Activated T-helper 1 cell treated with anti-CD3 and anti-CD28 coated beads, Interleukin-2, amount 50 U/mL, for 16 hours (primary cell): ENCODE measurements at regions not wholly inside any gene's neighbourhood (a gene's known extent, or its start where the extent isn't known, plus 50 kb on each side); places are given as distances from the start of the nearest gene placed in this dataset.

Source experiments
- DNase-seq, 2 donors: peaks; one replicate each; pipeline ENCODE4 v3.0.0-alpha.2; 2020; ENCODE audit warnings: low read depth in 1 of 2, low spot score in 1 of 2

DNA sequence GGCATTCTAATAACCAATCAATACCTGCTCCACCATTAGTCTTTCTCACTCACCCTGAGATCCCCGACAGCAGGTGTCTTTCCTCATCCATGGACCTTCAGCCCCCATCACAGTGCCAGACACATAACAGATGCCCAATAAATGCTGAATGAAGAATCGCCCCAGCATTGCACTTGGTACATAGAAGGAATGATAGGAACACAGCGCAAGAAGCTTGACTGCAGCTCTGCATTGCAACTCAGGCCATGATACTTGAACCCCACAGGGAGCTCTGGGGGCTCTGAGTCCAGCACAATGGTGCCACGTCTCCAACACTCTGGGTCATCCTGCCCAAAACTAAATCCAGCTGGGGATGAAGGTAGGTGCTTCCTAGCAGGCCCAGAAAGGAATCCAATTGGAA lies 355.0 kb upstream of the SLC30A5 start:
- DNase-seq: no peak

DNA sequence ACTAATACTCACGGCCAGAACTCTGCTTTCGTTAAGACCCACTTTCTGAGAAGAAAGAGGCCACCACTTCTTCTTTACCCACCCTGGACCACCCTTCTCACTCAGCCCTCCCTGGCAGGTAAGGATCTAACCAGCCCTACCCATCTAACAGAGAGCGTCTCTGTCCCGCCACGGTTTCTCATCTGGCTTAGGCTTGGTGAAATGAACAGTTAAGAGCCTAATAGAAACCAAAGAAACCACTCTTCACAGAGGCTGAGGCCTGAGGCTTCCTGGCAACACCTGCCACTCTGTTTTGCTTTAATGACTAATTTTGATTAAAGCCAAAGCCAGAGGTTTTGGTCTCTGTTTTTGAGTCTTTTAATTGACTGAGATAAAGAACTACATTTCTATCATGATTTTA lies 354.1 kb upstream of the SLC30A5 start:
- DNase-seq: no peak

DNA sequence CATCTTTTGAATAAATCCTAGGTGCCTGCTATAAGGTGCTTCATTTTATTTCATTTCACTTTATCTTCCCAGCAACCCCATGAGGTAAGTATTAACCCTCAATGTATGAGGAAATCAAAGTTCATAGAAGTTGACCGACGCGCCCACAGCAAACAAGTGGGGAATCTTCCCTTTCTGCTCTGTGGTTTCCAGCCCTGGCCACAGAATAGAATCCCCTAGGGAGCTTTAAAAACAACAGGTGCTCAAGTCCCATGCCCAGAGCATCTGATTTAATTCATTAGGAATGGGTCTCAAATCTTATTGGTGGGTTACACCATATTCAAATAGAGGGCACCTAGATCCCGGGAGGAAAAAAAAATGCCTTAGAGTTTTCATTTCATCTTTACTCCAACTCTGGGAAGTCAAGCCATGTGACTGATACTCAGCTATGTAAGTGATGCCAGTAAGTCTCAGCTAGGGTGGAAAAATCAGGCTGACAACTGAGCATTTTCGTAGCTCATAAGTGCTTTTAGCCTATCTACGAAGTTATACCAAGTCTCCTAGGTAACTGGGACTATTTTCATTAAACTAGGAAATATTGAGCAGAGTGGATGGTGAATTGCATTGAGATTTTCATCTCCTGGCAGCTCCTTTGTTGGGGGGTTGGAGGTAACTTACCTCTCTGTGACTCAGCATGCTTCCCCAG lies 353.4 kb upstream of the SLC30A5 start:
- DNase-seq: no peak

DNA sequence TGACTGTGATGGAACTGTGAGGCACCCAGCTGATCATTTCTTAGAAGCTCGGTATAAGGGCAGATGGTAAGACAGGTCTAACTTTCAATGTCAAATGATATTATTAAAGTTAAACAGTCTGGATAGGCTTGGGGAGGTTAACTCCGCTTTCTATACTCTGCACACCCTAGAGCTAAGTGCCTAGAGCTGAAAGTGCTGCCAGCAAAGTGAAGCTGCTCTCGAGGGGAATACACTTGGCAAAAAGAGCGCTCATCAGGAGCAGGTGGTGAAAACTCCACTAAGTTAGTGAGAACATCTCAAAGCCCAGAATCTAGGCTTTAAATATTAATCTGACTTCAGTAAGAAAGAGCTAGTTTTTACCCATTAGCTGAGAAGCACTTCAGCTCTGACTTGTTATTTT lies 349.6 kb upstream of the SLC30A5 start:
- no peak for DNase-seq

DNA sequence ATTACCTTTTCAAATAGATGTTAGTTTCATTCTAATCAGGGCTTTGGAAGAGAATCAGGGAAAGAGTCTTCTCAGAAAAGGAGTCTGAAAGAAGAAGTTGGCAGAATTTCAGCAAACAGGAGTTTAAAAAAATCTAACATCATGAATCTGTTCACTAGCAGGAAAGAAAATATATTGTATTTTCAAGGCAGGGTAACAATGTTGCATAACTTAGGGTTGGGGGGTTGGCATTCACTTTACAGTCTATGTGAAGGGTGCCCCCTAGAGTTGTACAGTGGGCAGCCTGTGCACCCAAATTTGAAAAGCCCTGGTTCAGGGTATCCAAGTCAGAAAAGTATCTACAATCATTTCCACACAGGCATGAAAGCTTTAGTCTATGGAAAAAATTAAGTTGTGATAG lies 348.4 kb upstream of the SLC30A5 start:
- DNase-seq: no peak

DNA sequence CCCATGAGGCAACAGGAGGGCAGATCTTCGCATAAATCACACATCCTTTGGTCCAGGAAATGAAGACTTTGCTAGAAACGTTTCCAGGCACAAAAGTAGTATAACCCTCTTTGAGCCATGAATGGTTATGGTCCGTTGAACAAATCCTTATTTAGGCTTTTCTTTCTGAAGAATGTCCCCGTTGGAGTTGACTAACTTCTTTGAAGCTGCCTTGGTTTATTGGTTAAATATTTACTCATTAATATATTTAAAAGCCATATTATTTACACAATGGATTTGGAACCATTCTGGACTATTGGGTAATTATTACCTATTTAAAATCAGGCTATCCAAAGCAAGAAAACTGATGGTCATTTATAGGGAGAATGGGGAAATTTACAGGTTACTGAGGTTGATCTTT lies 347.6 kb upstream of the SLC30A5 start:
- DNase-seq: no peak

DNA sequence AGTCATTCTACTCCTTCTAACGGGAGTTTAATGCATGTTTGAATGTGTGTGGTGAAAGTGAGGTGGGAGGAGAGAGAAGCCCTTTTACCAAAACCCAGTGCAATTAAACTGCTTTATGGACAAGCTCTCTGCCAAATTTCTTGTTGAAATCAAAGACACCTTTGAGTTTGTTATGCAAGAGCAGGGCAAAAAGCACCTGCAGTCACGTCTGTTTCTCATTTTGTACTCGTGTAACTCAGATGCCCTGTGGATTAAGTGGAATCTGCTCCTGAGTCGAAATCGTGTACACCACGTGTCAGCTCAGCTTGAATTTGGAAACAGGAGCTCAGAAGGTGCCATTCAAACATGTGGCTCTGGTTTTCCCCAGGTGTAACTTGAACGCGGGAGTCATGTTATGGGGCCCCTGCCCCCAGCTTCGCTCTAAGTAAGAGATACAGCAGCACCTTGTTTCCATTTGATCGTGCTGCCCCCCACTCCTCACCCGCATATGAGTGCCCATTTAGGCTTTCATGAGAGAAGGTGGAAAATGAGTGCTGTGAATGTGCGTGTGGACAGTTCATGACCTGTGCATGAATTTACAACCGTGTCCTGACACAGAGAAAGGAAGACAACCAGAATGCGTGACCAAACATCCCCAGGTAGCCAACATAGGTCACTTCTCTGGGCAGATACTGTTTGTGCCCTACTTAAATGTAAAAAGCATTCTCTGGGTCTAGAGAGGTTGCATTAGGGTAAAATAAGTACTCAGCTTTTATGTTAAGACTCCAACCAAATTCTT lies 347.0 kb upstream of the SLC30A5 start:
- no peak for DNase-seq

DNA sequence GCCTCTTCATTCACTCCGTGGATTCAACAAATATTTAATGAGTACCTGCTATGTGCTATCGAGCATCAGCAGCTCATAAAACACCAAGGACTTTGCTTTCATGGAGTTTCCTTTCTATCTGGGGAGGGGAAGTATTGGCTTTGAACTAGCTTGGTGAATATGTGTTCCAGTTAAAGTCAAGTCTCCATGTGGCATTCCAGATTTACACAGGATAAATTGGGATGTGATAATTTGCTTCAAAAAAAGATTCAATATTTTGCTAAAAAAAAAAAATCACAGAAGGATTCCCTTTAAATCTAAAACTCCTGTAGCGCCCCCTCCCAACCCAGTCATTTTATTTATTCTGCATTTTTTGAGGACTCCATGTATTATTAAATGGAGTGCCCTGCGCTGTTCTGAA lies 346.3 kb upstream of the SLC30A5 start:
- no peak for DNase-seq

DNA sequence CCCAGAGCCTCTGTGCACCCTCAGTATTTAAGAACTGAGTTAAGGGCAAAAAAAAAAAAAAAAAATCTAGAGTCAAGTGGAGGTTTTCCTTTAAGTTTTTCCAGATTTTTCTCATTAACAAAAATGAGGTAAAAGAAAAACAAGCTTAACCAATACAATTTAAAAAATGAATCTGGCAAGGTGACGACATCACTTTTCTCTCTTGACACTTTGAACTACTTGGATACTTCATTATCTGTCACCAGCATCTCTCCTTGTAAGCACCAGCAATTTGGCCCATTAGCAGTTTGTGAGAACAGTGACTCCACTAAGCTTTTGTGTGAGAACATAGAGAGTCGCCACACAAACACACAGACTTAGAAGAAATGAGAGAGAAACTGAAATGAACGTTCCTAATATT lies 345.7 kb upstream of the SLC30A5 start:
- no peak for DNase-seq

DNA sequence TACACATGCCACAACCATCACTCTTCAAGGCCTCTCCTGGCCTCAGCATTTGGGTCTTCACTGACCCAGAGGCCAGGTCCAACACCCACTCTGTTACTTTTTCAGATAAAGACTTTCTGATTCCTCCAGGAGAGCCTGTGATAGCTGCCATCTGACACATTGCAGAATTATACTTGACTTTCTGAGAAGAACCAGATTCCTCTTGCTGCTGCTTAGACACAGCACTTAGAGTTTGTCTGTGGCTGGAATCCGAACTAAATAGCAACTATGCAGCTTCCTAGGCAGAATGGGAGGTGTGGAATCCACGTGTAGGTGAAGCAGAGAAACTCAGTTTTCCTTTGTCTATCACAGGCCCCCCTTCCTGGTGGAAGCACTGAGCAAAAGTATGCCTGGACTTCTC lies 344.7 kb upstream of the SLC30A5 start:
- no peak for DNase-seq

DNA sequence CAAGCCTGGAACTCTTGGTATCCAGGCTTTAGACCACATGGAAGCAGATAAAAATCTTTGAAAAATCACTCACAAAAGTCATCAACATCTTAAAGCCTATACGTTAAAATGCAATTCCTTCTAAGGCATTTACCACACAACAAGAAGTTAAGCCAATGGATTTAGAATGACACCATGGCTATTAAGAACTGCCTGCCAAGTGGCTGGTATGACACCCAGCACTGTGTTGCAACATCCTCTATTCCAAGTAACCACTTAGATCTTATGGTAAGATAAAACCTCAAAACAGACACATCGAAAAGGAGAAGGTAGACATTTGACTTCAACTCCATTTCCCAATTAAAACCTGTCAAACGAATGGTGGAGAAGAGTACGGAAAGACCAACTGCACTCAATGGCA lies 344.2 kb upstream of the SLC30A5 start:
- DNase-seq: no peak

DNA sequence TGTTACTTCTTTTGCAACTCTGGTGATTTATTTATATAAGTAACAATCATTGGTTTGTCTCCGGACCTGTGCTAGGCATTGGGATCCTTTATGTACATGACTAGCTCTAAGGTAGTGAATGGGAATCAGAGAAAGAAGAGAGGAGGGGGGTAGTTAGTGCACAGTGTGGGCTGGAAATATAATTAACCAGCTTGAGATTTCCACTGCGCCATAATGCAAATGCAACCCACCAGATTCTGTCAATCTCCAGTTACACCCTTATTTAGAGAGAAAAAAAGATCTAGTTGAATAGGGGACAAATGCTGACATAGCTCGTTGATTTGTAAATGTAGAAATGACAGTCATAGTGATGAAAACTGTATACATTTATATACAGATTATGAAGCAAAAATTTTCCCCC lies 342.2 kb upstream of the SLC30A5 start:
- DNase-seq: no peak

DNA sequence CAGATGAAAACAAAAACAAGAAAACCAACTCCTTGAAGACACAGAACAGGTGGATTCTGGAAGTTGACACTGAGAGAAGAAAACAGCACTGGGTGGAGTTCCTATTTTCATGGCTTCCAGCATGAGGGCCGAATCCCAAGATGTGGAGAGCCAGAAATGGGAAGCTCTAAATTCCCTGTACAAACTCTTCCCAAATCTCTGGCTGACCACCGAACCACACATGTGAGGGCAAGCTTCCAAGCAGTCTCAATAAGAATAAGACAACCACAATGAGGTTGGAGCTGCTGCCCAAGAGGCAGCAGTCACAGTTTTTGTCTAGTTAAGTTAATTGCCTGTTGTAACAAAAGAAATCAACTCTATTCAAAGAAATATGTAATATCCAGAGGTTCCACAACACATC lies 339.3 kb upstream of the SLC30A5 start:
- no peak for DNase-seq

DNA sequence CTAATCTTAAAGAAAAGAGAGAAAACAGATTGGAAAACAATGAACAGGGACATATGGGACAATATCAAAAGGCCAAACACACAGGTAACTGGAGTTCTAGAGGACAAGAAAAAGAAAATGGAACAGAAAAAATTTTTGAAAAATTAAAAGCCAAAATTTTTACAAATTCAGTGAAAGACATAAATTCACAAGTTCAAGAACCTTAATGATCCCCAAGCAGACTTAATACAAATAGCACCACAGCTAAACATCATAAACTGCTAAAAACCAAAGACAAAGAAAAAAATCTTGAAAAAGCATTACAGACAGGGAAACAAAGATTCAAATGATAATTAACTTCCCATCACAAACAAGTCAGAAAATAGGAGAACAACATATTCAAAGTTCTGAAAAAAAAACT lies 338.5 kb upstream of the SLC30A5 start:
- DNase-seq: no peak

DNA sequence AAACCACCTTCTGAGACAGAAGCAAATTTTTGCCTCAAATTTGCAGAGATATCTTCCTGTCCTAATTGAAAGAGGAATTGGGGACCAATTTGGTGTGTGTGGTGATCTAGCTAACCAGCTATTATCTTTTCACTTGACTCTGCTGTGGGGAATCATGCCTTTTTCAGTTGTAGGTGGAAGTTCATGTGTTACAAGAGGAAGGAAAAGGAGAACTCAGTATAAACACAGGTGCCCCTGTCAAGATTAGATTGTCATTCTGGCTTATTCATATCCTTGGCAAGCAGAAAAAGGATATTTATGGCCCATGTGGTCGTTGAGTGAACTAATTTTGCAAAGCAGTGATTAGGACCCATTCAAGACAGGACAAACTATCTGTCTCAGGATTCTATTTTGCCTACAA lies 336.8 kb upstream of the SLC30A5 start:
- no peak for DNase-seq

DNA sequence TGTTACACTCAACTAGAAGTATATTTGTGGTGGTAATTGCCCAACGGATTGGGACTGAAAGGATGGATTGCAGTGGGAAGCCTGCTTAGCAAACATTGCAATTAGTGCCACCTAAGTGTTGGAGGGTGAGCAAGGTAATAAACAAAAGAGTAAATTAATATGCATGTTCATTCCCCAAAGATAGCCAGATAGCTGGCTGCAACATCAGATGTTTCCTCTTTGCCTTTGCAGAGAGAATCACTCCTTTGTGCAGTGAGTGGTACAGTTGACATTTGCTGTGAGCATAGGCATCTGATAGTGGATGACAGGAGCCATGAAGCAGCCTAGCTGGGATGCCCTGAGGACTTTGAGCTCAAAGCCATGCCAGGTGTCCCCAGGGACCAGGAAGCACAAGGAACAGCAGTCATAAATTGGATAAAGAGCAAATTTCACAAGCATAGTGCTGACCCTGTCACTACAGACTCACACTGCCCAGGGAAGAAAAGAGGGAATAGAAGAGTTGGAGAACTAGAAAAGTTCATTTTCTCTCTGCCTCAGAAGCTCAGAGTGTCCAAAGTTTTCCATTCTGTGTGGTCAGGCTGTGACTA lies 336.1 kb upstream of the SLC30A5 start:
- no peak for DNase-seq

DNA sequence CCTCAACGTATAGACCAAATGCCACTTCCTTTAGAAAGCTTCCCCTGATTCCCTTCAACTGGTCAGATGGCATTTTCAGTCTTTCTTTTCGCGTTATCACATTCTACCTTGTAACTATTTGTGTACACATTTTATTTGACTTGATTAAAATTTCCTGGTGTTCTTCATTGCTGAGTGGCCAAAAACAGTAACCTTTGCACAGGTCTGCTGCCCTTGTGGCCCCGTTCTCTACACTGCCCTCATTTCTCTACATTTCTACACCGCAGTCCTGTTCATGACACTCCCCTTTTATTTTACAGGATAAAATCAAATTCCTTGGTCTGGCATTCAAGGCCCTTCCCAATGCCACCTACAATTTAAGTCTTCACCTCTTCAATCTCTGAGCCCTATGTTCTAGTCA lies 334.2 kb upstream of the SLC30A5 start:
- no peak for DNase-seq

DNA sequence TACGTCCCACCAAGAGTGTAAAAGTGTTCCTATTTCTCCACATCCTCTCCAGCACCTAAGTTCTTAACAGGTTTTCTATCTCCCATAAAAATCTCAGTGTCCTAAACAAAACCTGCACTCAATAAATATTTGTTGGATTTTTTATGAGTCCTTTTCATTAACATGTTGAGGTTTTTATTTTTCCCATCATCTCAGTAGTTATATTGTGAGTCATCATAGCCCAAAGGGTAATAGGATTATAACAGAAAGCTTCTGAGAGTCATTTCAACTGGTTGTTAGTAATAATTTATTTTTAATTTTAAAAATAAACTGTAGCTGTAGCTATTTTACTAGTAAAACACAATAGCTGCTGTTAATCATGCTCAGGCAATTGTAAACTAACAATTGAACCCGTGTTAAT lies 331.6 kb upstream of the SLC30A5 start:
- DNase-seq: no peak

DNA sequence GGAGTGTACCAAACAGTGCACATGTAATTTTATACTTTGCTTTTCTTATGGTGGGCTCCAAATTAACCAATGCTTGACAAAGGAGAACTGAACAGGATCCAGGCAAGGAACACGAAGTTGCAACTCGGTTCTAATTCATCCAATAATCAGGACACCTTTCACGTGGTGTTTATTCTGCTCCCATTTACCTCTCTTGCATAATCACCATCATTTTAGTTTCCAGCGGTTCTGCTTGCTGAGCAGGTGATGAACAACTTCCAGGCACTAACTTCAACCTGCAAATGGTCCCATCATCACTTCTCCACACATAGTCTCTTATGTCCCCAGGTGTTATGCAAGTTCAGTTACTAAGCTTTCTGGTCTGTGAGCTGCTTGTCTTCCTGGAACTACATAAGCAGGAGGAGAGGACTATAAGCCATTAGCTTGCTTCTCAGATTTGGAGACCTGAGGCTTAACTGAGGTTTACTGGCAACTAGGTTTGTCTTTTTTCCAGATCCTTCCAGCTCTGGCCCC lies 326.8 kb upstream of the SLC30A5 start:
- no peak for DNase-seq

DNA sequence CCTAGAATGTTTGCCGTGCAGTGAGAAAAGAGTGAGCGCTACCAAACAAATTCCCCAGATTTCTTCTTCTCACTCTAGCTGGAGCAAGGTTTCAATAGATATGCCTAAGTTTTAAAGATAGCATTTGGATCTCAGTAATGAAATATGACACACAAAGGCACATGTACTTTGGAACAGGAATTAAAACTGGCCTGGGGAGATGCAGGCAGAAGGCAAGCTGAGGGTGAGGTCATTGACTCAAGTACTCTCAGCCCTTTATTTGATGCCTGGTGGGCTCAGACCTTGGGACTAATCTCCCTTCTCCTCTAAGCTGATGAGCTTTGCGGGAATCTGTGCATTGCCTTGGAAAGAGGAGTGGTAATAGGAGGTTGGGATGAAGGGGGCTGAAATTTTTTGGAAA lies 323.3 kb upstream of the SLC30A5 start:
- DNase-seq: no peak

DNA sequence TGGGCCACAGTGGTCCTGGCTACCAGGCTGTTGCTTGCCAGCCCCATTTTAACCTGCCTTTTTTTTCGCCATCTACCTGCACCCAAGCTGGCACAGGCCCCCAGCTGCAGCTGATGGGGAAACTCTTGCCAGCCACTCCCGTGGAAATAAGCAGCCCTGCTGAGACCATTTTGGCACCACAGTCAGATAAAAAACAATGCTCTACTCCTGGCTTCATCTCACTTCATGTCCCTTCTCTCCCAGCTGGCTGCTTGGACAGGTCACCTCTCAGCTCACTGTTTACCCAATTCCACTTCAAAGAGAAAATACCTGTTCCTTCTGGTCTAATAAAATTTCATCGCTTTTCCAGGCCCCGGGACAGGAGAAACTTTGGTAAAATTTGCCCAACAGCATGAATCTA lies 322.6 kb upstream of the SLC30A5 start:
- DNase-seq: no peak

DNA sequence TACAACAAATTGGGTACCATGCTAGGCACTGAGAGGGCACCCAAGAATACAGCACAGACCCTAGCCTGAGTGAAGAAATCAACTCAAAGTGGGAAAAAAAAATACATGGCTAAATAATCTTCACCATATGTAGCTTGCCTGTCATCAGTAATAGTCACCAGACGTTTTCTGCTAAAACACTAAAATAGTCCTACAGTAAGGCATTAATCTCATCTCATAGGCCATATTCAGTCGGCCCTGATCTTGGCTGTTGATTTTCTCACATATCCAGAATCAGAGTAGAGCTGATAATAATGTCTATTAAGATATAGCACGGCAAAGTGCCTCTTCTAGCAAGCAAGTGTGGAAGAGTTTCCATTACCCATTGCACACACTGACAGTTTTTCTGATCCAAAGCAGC lies 322.1 kb upstream of the SLC30A5 start:
- no peak for DNase-seq
